HG03159 (cell line): ENCODE measurements at regions not wholly inside any gene's neighbourhood (a gene's known extent, or its start where the extent isn't known, plus 50 kb on each side); places are given as distances from the start of the nearest gene placed in this dataset.
"Not testable (repeated sequence)": the region's sequence is repeated elsewhere in the genome, so short reads cannot be mapped to it uniquely, and the experiment has no call there.

Source experiments
- ATAC-seq: cut with Tn5 transposase; IDR thresholded peaks from one replicate; pipeline ENCODE4 v1.9.1; 2021; ENCODE audit warnings: mild to moderate bottlenecking, moderate library complexity; ENCODE audit not compliant: unreplicated experiment

GRCh38 chr1:25009671-25010262 is 79.7 kb upstream of the RUNX3 start:
- ATAC-seq = no peak

GRCh38 chr1:25008192-25008485 is 78.1 kb upstream of the RUNX3 start:
- no peak for ATAC-seq

- not testable (repeated sequence) for ATAC-seq
These were observed 77.5 kb upstream of the RUNX3 start for GRCh38 chr1:25007390-25008191.

GRCh38 chr1:25006770-25007169 is 76.7 kb upstream of the RUNX3 start:
- ATAC-seq = no peak

GRCh38 chr1:25004355-25004754 is 74.3 kb upstream of the RUNX3 start:
- no peak for ATAC-seq

GRCh38 chr1:25003457-25004190 is 73.5 kb upstream of the RUNX3 start:
- ATAC-seq = no peak

GRCh38 chr1:25003000-25003399 is 72.9 kb upstream of the RUNX3 start:
- no peak for ATAC-seq

- ATAC-seq = no peak
These were observed 71.2 kb upstream of the RUNX3 start for GRCh38 chr1:25001125-25001915.

- ATAC-seq = no peak
These were observed 69.8 kb upstream of the RUNX3 start for GRCh38 chr1:24999906-25000305.

- ATAC-seq = no peak
These were observed 69.3 kb upstream of the RUNX3 start for GRCh38 chr1:24999426-24999825.

GRCh38 chr1:24998563-24999245 is 68.6 kb upstream of the RUNX3 start:
- no peak for ATAC-seq

- ATAC-seq = no peak
These were observed 67.2 kb upstream of the RUNX3 start for GRCh38 chr1:24996983-24997893.

GRCh38 chr1:24996456-24996855 is 66.4 kb upstream of the RUNX3 start:
- ATAC-seq = no peak

- ATAC-seq = no peak
These were observed 65.6 kb upstream of the RUNX3 start for GRCh38 chr1:24995661-24996060.

- ATAC-seq = no peak
These were observed 65.1 kb upstream of the RUNX3 start for GRCh38 chr1:24995140-24995539.

GRCh38 chr1:24993871-24994580 is 64.0 kb upstream of the RUNX3 start:
- no peak for ATAC-seq

- no peak for ATAC-seq
These were observed 62.7 kb upstream of the RUNX3 start for GRCh38 chr1:24992761-24993211.

GRCh38 chr1:24992124-24992760 is 62.2 kb upstream of the RUNX3 start:
- ATAC-seq = no peak

GRCh38 chr1:24991697-24992096 is 61.6 kb upstream of the RUNX3 start:
- ATAC-seq = no peak
